Thymus (tissue), 11 donors: ENCODE measurements at regions not wholly inside any gene's neighbourhood (a gene's known extent, or its start where the extent isn't known, plus 50 kb on each side); places are given as distances from the start of the nearest gene placed in this dataset.
A peak's percentile ranks its signal among the peaks of the same experiment; 100 is the strongest.
"Not testable (repeated sequence)": the region's sequence is repeated elsewhere in the genome, so short reads cannot be mapped to it uniquely, and the experiment has no call there.

ENCODE experiments used
- DNase-seq, 9 donors: peaks; one replicate each; pipeline ENCODE4 v3.0.0-alpha.2; 2013; ENCODE audit warnings: low spot score in 9 of 9, low read depth in 6 of 9, missing footprints in 1 of 9
- H3K27ac ChIP-seq, 2 donors: one replicate each; pipeline ENCODE4 v1.5.1; 2013; ENCODE audit warnings: control low read depth in 1 of 2, low read depth in 1 of 2, low read length in 1 of 2, mild to moderate bottlenecking in 1 of 2, moderate library complexity in 1 of 2
- H3K27me3 ChIP-seq, 2 donors: one replicate each; pipeline ENCODE4 v1.5.1; 2013; ENCODE audit warnings: low read length in 1 of 2; ENCODE audit not compliant: control insufficient read depth in 2 of 2, insufficient read depth in 1 of 2
- H3K36me3 ChIP-seq, 2 donors: one replicate each; pipeline ENCODE4 v1.5.1; 2013; ENCODE audit warnings: low read length in 1 of 2, mild to moderate bottlenecking in 1 of 2, moderate library complexity in 1 of 2; ENCODE audit not compliant: control insufficient read depth in 2 of 2, insufficient read depth in 2 of 2
- H3K4me1 ChIP-seq, 2 donors: one replicate each; pipeline ENCODE4 v1.5.1; 2013; ENCODE audit warnings: low read length in 2 of 2; ENCODE audit not compliant: control insufficient read depth in 2 of 2, insufficient read depth in 2 of 2
- H3K4me3 ChIP-seq, 2 donors: one replicate each; pipeline ENCODE4 v1.5.1; 2013; ENCODE audit warnings: low read length in 2 of 2, control low read depth in 1 of 2, mild to moderate bottlenecking in 1 of 2
- H3K9me3 ChIP-seq, 2 donors: one replicate each; pipeline ENCODE4 v1.5.1; 2013; ENCODE audit warnings: low read length in 1 of 2, mild to moderate bottlenecking in 1 of 2; ENCODE audit not compliant: control insufficient read depth in 2 of 2, insufficient read depth in 1 of 2
- WGBS: extraction: QIAGEN DNeasy Blood & Tissue Kit; methylation state at CpG from one replicate; pipeline ENCODE4 v1.1.7; 2013; 5-methylcytosine and 5-hydroxymethylcytosine counted together
- donor health status: healthy.

DNA sequence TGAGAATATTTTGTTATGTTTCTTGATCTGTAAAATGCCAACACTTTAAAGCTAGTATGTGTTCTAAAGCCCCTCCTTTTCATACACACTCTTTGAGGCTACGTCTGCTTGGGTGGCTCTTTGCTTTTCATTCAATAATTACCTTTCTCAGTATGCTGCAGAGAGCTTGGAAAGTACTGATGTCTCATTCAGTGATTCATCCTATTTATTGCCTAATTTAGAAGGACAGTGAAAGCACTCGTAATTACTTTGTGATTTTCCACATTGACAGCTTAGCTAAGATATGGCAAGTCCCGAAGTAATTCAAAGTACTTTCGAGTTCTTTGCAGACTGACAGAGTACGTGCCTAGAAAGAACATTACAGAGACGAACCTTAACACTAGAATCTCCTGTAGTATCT lies 57.2 kb downstream of the BMP15 start:
- DNase-seq = no peak
- WGBS = 96% methylated on average over 6 of the region's 6 CpGs
- no peak overlapping the region for H3K4me3 ChIP-seq

DNA sequence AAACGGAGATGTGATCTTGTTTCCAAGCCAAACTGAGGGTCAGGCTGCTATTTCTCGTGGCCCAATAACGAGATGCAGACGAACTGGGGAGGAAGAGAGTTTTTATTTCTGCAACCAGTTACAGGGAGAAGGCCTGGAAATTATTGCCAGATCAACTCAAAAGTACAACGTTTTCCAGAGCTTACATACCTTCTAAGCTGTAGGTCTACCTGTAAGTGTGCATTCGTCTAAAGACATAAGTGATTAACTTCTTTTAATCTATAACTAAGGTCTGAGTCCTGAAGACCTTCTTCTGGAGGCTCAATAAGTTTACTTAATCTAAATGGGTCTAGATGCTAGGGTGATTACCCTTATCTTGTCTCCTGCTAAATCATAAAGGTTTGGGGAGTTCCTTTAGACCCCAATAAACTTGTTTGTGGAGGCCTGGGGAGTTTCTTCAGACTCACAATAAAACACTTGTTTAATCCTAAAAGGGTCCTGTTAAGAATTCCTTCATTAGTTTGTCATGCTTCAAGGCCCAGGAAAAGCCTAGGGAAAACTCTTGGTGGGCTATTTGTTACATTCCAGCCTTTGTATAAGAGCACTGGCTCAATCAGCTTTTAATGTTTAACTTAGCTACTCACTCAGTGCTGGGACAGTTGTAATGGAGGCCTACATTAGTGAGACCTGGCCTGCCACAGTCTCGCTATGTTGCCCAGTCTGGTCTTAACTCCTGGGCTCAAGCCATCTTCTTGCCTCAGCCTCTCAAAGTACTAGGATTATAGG lies 58.5 kb downstream of the BMP15 start:
- not testable (repeated sequence) for DNase-seq, H3K27me3 ChIP-seq, H3K4me3 ChIP-seq, H3K36me3 ChIP-seq, H3K27ac ChIP-seq, H3K4me1 ChIP-seq, H3K9me3 ChIP-seq
- WGBS = 96% methylated on average over 7 of the region's 7 CpGs

More for the DNA sequence above, 57.2 kb downstream of the BMP15 start:
- H3K9me3 ChIP-seq = no peaks in the 10 kb centered on the region
- H3K27ac ChIP-seq = no peak overlapping the region
- no peaks in the 10 kb centered on the region for H3K36me3 ChIP-seq
- no peaks in the 10 kb centered on the region for H3K4me1 ChIP-seq
- no peaks in the 10 kb centered on the region for H3K27me3 ChIP-seq

- 98% methylated on average over 2 of the region's 2 CpGs for WGBS
- H3K36me3 ChIP-seq = no peaks in the 10 kb centered on the region
- H3K4me1 ChIP-seq = no peaks in the 10 kb centered on the region
- no peak for DNase-seq
- H3K9me3 ChIP-seq = no peaks in the 10 kb centered on the region
- no peak overlapping the region for H3K27ac ChIP-seq
- H3K4me3 ChIP-seq = no peak overlapping the region
- no peaks in the 10 kb centered on the region for H3K27me3 ChIP-seq
Observed at GRCh38 chrX:50971395-50971794, 60.9 kb downstream of the BMP15 start.

DNA sequence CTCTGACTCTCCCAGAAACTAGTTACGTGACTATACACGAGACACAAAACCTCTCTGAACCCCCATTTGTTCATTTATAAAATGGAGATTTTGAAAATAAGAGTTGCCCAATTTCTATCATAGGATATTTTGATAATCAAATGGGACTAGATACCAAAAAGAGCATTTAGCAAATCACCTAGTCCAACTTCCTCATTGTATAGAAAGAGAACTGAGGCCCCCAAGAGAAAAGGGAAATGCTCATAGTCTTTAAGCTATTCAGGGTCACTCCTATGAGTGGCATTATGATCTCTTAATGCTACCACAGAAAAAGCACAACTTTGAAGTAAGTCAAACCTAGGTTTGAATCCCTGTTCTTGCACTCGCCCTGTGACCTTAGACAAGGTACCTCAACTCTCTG lies 62.7 kb downstream of the BMP15 start:
- Histone ChIP-seq H3K36me3 (no peaks in the 10 kb centered on the region), H3K27ac (no peak overlapping the region), H3K4me3 (no peak overlapping the region), H3K9me3 (no peaks in the 10 kb centered on the region), H3K4me1 (no peaks in the 10 kb centered on the region), H3K27me3 (no peaks in the 10 kb centered on the region)
- 92% methylated on average over 3 of the region's 3 CpGs for WGBS
- no peak for DNase-seq

GRCh38 chrX:50978920-50979682 lies 68.6 kb downstream of the BMP15 start:
- no peaks in the 10 kb centered on the region for H3K36me3 ChIP-seq
- no peaks in the 10 kb centered on the region for H3K4me1 ChIP-seq
- no peak overlapping the region for H3K4me3 ChIP-seq
- 90% methylated on average over 13 of the region's 13 CpGs for WGBS
- no peaks in the 10 kb centered on the region for H3K9me3 ChIP-seq
- H3K27ac ChIP-seq = no peak overlapping the region
- peaks cover 0 to 2% of the 10 kb centered on the region in 2 donors for H3K27me3 ChIP-seq
- DNase-seq = no peak

GRCh38 chrX:50980251-50980650 lies 69.7 kb downstream of the BMP15 start:
- Histone ChIP-seq H3K36me3 (no peaks in the 10 kb centered on the region), H3K9me3 (no peaks in the 10 kb centered on the region), H3K4me1 (no peaks in the 10 kb centered on the region), H3K27ac (no peak overlapping the region), H3K27me3 (peaks cover 0 to 2% of the 10 kb centered on the region in 2 donors), H3K4me3 (no peak overlapping the region)
- no peak for DNase-seq
- WGBS = 92% methylated on average over 3 of the region's 3 CpGs

GRCh38 chrX:50988649-50989048 lies 78.1 kb downstream of the BMP15 start:
- no peaks in the 10 kb centered on the region for H3K9me3 ChIP-seq
- H3K36me3 ChIP-seq = no peaks in the 10 kb centered on the region
- WGBS = 66% methylated on average over 2 of the region's 2 CpGs
- no peak overlapping the region for H3K27ac ChIP-seq
- peak in 2 of 9 donors; percentile 3 to 19 for DNase-seq
- H3K4me3 ChIP-seq = no peak overlapping the region
- H3K27me3 ChIP-seq = no peaks in the 10 kb centered on the region
- H3K4me1 ChIP-seq = no peaks in the 10 kb centered on the region

DNA sequence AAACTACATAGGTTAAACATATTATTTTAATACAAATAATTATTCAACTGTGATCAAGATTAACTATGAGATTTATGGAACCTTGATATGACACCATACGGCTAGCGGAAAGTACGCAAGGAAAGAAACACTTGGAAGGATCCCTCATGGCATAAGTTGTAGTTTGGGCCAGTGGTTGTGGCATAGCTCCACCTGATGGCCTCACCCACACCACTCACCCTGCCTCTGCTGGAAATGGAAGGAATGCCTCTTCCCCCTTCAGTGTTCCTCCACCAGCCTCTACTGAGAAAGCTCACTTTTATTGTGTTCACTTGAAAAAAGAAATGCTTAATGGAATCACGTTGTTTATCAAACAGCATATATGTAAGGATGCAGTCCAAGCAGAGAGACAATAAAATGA lies 86.4 kb downstream of the BMP15 start:
- Histone ChIP-seq H3K4me1 (no peaks in the 10 kb centered on the region), H3K36me3 (no peaks in the 10 kb centered on the region), H3K27me3 (no peaks in the 10 kb centered on the region), H3K27ac (no peak overlapping the region), H3K9me3 (no peaks in the 10 kb centered on the region), H3K4me3 (no peak overlapping the region)
- no peak for DNase-seq
- 94% methylated on average over 4 of the region's 4 CpGs for WGBS

- H3K36me3 ChIP-seq, H3K4me3 ChIP-seq, H3K9me3 ChIP-seq, H3K4me1 ChIP-seq, H3K27ac ChIP-seq, H3K27me3 ChIP-seq, DNase-seq: not testable (repeated sequence)
- WGBS = 87% methylated on average over 3 of the region's 4 CpGs
Observed at GRCh38 chrX:51000384-51000783, 89.8 kb downstream of the BMP15 start.
